ENCODE measurements at regions not wholly inside any gene's neighbourhood (a gene's known extent, or its start where the extent isn't known, plus 50 kb on each side); places are given as distances from the start of the nearest gene placed in this dataset.

DNA sequence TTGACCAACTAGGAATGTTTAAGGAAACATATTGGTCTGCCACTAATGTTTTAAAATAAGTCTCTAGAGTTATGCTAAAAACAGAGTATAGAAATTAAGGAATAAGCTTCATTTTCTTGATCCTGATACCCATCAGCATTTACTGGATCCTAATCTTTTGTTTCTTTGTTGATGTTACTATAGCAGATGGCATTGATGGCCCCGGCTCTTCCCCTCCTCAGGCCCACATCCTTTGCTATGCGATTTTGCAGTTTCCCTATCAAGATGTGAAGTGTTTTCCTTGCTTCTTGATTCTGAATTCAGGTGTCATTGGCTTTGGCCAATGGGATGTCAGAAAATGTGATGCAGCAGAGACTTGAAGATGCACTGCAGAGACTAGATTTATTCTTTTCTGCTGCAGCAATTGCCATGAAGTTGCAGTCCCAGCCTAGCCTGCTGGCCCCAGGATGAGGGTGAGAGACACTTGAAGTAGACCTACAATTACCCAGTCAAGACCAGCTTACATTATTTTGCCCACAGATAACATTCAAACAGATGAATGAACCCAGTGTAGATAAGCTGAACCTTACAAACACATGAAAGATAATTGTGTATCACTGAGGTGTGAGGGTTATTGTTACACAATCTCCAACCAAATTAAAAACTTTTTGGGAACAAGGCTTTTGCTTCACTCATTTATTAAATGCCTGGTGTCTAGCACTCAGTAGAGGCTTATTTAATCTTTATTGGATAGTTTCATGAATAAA lies 115.2 kb upstream of the ITGA4 start:
- DNase-seq (ENCODE audit: low read depth in 2 of 2) = no peak

DNA sequence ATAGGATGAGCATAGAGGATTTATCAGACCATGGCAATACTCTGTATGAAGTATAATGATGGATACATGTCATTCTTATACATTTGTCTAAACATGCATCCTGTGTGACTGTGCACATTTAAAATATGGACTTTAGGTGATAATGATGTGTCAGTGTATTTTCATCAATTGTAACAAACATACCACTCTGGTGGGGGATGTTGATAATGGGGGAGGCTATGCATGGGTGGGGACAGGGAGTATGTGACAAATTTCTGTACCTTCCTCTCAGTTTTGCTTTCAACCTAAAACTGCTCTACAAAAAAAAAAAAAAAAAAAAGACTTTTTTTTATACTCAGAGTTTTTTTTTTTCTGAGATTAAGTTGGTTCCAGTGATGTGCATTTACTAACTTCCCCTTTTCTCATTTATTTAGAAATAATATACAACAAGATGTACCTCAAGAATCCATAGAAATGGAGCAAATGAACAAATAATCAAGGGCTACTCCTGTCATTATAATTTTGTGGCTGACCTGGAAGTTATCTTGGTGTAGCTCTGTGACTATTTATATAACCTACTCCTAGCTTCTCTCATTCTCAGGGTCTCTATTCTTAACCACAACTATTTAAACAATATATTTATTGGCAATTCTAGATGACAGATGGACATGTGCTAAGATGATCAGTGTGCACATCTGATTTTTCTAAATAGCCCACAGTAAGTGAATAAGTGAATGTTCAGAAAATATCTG lies 108.9 kb upstream of the ITGA4 start:
- no peak for DNase-seq (ENCODE audit: low read depth in 2 of 2)

DNA sequence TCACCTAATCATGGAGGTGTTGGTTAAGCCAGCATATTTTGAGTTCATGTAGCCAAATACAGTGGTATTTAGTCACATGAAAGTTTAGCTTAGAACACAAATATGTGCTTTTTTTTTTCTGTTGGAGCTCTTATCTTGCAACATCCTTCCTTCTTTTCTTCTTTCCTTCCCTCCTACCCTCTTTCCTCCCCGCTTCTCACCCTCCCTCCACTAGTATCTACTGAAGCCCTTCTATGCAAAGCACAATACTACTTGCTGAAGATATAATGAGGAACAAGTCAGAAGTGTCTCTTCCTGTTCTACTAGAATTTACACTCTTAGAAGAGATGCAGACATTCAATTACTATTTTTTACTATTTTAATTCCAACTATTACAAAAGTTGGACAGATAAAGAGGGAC lies 105.0 kb upstream of the ITGA4 start:
- DNase-seq (ENCODE audit: low read depth in 2 of 2) = no peak

DNA sequence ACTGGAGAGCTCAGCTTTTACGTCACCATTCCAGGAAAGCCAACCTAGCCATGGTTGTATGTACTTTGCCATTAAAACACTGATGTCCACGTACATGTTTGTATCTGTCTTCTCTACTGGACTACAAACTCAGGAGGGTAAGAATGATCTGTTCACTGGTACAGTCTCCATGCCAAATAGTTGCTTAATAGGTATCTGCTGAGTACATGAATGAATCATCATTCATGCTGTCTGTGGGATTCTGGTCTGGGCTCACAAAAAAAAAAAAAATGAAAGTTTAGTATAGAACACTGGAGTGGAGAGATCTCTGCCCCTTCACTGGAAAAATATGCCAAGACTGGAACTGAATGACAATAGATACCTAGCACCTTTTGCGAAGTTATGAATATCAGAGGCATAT lies 102.6 kb upstream of the ITGA4 start:
- DNase-seq (ENCODE audit: low read depth in 2 of 2) = no peak

DNA sequence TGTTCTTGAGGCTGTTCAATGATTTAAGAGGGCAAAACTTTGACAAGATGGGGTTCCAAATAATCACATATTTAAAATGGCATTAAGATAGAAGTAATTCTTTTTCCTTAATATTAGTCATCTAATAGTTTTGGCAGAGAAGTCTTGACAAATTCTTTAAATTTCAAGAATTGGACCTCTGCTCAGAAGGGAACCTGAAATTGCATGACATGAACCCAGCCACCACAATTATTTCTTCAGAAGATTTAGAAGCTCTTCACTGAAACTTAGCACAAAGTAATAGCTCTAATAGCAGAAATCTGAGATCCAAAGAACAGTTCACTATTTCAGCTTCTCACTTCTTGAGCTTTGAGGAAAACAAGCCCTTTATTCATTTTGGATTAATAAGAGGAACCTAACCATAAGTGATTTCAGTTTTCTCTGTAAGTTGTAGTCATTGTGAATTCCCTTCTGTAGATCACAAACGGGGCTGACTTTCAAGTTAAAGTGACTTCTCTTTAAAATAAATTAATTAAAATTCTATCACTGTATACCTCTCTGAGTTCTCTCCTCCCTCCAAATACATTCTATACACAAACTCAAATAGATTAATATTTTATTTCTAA lies 100.6 kb upstream of the ITGA4 start:
- no peak for DNase-seq (ENCODE audit: low read depth in 2 of 2)

GRCh38 chr2:181357979-181358378 lies 99.2 kb upstream of the ITGA4 start:
- no peak for DNase-seq (ENCODE audit: low read depth in 2 of 2)

DNA sequence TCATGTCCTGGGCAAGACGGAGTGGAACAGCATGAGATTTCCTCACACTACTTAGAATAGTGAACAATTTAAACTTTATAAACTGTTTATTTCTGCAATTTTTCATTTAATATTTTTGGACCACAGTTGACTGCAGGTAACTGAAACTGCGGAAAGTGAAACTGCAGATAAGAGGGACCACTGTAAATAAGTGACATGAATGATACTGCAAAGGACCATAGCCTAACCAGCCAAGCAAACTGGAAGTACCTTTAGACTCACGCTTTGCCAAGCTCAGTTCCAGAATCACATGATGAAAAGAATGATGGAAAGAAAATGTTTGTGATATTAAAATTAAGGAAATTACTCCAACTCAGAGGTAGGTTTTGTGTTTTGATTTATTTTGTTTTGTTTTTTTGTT lies 94.6 kb upstream of the ITGA4 start:
- DNase-seq (ENCODE audit: low read depth in 2 of 2) = no peak

GRCh38 chr2:181363164-181363563 lies 94.0 kb upstream of the ITGA4 start:
- no peak for DNase-seq (ENCODE audit: low read depth in 2 of 2)

DNA sequence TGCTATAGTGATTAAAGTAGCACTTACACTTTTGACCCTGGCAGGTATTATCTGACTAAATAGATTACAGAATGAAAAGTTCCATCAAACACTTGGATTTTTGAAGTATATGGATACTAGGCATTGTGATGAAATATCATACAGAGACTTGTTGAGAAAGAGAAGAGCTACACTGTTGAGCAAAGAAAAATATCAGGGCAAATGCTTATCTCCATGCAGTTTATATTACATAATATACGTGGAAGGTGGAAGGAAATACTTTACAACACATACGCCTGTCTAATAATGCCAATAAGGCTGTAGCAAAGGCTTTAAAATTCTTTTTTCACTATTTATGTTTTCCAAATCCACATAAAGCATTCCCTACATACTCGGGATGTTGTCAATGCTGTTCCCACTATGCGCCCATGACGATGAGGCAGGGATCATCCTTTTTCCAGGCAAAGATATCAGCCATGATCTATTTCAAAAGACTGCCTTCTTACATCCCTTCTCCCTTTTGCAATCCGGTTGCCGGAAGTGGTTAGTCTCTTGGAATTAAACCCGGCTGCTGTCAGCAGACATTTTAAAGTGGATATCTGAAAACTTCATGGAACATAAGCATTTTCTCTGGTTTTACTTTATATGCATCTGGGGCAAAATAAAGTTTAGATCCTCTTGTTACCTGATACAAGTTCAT lies 92.6 kb upstream of the ITGA4 start:
- DNase-seq (ENCODE audit: low read depth in 2 of 2) = no peak

GRCh38 chr2:181366675-181367175 lies 90.5 kb upstream of the ITGA4 start:
- no peak for DNase-seq (ENCODE audit: low read depth in 2 of 2)

GRCh38 chr2:181367411-181367810 lies 89.8 kb upstream of the ITGA4 start:
- DNase-seq (ENCODE audit: low read depth in 2 of 2) = no peak

DNA sequence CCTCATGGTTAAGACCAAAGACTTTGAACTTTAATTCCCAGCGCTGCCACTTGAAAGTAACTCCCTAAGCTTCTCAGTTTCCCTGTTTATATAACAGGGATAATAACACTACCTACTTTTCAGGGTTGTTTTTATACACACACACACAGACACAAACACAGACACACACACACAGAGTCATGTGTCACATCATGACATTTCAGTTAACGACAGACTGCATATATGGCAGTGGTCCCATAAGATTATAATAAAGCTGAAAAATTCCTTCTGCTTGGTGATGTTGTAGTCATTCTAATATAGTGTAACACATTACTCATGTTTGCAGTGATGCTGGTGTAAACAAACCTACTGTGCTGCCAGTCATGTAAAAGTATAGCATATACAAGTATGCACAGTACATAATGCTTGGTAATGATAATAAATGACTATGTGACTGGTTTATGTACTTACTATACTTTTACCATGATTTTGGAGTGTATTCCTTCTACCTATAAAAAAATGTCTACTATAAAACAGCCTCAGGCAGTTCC lies 89.2 kb upstream of the ITGA4 start:
- no peak for DNase-seq (ENCODE audit: low read depth in 2 of 2)

- no peak for DNase-seq (ENCODE audit: low read depth in 2 of 2)
Observed at GRCh38 chr2:181370126-181370525, 87.1 kb upstream of the ITGA4 start.

GRCh38 chr2:181371195-181371594 lies 86.0 kb upstream of the ITGA4 start:
- no peak for DNase-seq (ENCODE audit: low read depth in 2 of 2)

GRCh38 chr2:181371782-181372645 lies 85.2 kb upstream of the ITGA4 start:
- DNase-seq (ENCODE audit: low read depth in 2 of 2) = no peak

GRCh38 chr2:181372646-181373040 lies 84.5 kb upstream of the ITGA4 start:
- no peak for DNase-seq (ENCODE audit: low read depth in 2 of 2)

- no peak for DNase-seq (ENCODE audit: low read depth in 2 of 2)
Observed at GRCh38 chr2:181374781-181375675, 82.2 kb upstream of the ITGA4 start.

DNA sequence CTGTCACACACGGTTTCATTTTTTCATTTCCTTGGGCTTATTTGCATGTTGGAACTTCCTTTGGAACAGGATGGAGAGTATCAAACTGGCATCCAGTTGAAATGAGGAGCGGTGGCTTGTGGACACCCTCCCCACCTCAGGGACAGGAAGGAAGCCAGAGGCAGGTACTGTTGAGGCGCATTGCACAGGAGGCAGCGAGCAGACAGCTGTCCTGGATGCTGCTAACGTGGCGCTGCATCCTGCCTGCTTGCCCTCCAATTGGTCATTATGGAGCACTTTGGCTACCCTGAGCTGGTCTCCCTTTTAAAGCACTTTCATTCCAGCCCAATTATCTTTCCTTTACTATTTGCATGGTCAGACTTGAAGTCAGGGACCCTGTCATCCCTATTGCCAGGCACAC lies 80.7 kb upstream of the ITGA4 start:
- no peak for DNase-seq (ENCODE audit: low read depth in 2 of 2)

DNA sequence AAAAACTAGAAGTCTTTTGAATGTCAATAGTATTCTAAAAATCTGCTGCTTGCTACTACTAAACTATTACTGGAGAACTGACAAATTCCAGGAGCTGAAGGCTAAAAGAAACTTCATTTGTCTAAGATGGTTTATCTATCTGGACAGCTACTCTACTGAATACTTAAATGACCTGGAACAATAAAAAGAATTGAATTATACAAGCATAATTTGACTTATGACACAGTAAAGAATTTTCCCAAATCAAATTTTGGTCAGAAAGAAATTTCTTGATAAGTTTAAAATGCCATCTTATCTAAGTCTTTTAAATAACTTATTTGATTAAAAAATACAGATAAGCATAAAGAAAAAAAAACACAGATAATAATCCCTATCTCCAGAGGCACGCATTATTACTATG lies 80.2 kb upstream of the ITGA4 start:
- DNase-seq (ENCODE audit: low read depth in 2 of 2) = no peak

DNA sequence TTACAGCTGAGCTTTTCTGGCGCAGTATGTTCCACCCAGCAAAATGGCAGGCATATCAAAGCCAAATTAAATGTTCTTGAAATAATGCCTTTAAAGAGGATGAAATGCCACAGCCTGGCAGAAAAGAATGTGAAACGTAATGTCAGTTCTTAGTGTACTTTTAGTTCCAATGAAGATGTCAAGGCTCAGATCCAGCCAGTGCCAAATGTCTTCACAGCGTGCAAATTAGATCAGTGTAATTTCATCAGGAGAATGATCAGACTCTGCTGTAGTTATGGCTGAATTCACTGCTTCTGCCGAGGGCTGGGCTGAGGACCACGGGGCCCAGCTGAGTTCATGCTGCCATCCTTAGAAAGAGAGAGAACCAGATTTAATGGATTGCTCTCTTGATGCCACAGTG lies 78.7 kb upstream of the ITGA4 start:
- no peak for DNase-seq (ENCODE audit: low read depth in 2 of 2)
